ENCODE measurements at regions not wholly inside any gene's neighbourhood (a gene's known extent, or its start where the extent isn't known, plus 50 kb on each side); places are given as distances from the start of the nearest gene placed in this dataset.

- TF ChIP-seq CTCF (IDR thresholded peaks at IDR 0.05) (no peak), POLR2A (IDR thresholded peaks at IDR 0.05) (no peak)
Observed at GRCh38 chr2:236393101-236393500, 128.9 kb upstream of the ASB18 start.

All from thyroid gland (tissue), 4 donors.